NCI-H446 (cell line): ENCODE measurements at regions not wholly inside any gene's neighbourhood (a gene's known extent, or its start where the extent isn't known, plus 50 kb on each side); places are given as distances from the start of the nearest gene placed in this dataset.

Source experiments
- DNase-seq, 2 experiments: peaks; one replicate each; lab custom pipeline; 2025; lab: John Stamatoyannopoulos, UW

GRCh38 chr2:128791985-128792320, 473.3 kb upstream of the HS6ST1 start:
- DNase-seq = no peak

DNA sequence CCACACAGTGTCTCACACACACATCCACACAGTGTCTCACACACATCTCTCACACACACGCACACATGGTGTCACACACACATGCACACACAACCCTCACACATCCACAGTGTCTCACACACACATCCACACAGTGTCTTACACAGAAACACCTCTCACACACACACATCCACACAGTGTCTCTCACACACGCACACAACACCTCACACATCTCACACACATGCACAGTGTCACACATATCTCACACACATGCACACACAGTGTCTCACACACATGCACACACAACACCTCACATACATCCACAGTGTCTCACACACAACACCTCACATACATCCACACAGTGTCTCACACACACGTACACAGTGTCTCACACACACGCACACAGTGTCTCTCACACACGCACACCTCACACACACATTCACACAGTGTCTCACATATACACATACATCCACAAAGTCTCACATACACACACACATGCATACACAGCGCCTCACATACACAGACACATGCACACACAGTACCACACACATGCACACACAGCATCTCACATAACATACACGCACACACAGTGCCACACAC, 473.9 kb upstream of the HS6ST1 start:
- no peak for DNase-seq

DNA sequence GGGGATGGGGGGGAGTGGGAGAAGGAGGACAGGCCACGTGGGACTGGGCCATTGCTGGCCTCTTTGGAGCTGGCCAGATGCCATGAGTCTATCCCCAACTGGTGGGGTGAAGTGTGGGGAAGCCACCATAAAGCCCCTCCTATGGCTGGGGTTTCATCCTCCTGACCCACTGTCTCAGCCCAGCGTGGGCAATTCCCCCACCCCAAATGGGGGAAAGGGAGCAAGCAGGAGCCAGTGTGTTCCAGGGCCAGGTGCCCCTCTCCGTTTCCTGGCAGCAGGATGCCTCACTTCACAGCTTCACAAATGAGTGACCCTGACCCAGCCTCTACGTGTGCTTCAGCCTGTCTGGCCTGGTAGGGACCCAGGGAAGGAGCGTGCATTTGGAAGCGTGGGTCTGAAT, 474.7 kb upstream of the HS6ST1 start:
- DNase-seq = no peak

- DNase-seq = no peak
These were observed 475.6 kb upstream of the HS6ST1 start for GRCh38 chr2:128794285-128794684.

- DNase-seq = no peak
These were observed 477.7 kb upstream of the HS6ST1 start for GRCh38 chr2:128796321-128796720.

DNA sequence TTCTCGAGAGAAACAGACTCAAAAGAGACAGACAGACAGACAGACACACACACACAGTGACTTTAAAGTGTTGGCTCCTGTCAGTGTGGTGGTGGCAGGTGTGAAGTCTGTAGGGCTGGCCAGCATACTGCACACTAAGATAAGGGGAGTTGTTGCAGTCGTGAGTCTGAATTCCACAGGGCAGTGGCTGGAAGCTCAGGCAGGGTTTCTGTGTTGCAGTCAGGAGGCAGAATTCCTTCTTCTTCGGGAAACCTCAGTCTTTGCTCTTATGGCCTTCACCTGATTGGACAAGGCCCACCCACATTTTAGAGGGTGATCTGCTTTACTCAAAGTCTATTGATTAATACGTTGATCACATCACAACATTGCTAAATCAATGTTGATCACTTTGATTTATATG, 478.4 kb upstream of the HS6ST1 start:
- DNase-seq = no peak

- no peak for DNase-seq
These were observed 478.9 kb upstream of the HS6ST1 start for GRCh38 chr2:128797533-128797932.

DNA sequence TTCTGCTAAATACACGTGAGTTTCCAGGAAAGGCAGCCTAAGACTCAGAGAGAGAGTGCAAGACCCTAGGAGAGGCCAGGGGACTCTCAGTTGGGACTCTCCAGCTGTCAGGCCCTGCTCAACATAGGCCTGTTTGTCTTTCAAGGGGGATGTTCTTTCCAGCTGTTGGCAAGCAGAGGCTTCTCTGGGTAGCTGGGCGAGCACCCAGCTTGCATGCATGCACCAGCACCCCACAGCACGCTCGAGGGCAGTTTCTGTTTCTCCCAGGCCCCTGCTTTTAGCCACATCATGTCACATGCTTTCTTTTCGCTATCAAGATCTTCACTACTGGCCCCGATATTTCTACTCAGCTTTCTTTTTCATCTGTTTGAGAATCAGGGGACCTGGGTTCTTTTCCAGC, 479.3 kb upstream of the HS6ST1 start:
- no peak for DNase-seq

DNA sequence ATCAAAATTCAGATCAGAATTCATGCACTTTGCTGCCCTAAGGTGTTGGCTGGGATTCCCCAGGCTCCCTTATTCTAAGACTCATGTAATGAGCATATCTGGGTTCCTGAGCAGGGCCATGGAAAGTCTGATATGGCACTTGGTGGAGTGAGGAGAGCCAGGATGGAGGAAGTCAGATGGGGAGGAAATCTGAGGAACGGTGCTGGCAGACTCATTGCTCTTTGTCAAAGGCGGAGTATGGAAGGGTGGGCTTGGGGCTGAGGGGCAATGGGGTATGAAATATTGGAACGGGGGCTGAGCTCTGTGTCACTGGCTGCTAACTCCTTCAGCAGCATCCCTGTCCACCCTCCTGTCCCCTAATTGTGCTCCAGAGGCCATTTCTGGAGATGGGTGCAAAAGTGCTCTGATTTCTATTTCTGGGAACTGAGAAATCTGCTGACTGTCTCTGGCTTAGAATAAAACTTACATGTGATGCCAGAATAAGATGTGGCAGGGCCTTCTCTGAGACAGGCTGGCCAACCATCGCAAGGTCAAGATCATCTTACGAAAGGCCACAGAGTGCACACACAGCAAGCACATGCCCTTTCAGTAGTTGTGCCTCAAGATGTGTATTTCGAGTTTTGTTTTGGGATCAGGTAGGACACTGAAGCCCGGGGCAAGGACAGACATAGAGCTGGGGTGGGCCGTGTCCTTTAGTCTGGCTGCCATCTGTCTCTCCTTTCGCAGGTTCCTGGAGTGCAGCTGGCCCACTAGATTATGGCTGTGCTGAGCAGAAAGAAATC, 480.0 kb upstream of the HS6ST1 start:
- DNase-seq = no peak

DNA sequence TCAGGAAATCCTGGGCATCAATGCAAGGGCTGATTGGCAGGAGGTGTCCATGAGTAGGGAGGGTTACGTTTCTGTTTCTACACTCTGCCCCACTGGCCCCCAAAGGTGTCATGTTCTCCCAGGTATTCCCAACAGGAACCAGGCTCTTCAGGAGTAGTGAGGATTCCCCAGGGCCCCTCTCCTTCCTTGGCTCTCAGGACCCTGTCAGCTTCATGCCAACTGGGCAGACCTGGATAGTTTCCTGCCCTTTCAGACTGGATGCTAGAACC, 480.6 kb upstream of the HS6ST1 start:
- no peak for DNase-seq

DNA sequence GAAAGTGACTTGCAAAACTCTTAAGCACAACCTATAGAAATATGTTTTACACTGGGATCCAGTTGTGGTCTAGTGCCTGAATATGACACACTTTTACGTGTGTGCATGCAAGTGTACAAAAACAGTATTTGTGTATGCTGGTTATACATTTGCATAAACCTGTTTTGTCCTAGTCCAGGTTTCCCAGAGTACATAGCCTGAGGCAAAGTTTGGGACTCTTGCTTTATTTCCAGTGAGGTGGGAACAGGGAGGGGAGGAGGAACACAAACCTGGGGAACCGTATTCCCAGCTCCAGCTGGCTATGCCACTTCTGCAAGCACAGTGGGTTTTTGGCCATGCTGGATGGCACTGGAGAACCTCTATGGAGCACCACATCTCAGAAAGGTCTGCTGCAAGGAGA, 481.1 kb upstream of the HS6ST1 start:
- no peak for DNase-seq

GRCh38 chr2:128801576-128801975, 482.9 kb upstream of the HS6ST1 start:
- peak; percentile 8 to 42 for DNase-seq

- no peak for DNase-seq
These were observed 484.6 kb upstream of the HS6ST1 start for GRCh38 chr2:128803222-128803621.

DNA sequence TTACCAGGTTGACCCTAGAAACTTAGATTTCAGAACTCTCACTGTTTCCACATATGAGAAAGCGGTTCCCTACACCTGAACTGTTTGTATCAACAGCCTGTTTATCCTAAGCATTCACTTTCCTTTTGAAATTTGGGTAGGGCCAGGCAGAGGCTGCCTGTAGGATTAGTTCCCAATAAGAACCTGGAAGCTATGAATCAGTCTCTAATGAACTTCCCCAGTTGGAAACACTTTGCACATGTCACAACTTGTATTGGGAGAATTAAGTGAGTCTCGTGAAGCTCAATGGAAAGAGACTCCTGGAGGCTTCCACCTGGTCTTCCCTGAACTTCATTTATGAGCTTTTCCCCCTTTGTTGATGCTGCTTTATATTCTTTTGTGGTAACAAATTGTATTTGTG, 486.6 kb upstream of the HS6ST1 start:
- DNase-seq = no peak

DNA sequence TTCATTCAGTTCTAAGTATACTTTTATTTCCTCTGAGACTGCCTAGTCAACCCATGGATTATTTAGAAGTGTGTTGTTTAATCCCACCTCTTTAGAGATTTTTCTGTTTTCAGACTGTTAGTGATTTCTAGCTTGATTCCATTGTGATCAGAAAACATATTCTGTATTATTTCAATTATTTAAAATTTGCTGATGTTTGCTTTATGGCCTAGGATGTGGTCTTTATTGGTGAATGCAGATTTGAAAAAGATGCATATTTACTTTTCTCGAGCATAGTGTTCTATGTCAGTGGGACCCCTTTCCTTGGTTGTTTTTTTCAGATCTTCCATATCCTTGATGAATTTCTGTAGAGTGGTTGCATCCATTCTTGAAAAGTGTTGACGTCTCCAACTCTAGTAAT, 487.2 kb upstream of the HS6ST1 start:
- no peak for DNase-seq

- DNase-seq = no peak
These were observed 488.6 kb upstream of the HS6ST1 start for GRCh38 chr2:128807317-128807716.

- no peak for DNase-seq
These were observed 490.0 kb upstream of the HS6ST1 start for GRCh38 chr2:128808462-128809258.

DNA sequence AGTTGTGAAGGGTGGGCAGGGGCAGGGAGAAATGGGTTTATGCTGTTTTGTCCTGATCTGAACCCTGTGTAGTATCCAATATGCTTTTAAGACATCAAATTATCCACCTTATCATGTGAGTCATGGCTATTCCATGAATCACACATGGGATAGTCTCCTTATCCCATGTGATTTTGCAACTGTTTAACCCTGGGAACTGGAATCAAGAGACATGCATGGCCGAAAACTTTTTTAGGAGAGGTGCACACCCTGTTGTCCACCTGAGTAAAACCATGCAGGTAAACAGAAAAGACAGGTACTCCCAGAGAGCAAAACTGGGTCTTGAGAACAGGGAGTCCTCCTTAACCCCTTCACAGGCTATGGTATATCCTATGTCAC, 490.6 kb upstream of the HS6ST1 start:
- DNase-seq = no peak

DNA sequence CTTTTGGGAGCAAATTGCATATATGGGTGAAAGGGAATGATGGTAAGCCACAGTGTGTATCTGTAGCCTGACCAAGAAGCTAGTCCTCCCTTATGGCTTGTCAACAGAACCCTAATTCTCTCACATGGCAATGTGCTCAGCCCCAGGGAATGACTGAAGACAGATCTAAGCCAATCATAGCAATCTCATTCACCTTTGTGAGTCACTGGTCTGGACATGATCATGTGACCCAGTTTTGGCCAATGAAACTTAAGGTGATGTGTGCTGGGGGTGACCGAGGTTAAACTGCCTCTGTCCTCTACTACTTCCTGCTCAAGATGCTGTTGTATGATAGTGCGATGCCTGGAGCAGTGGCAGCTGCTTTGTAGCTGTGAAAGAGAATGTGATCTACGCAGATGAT, 491.2 kb upstream of the HS6ST1 start:
- no peak for DNase-seq

GRCh38 chr2:128812183-128812940, 493.7 kb upstream of the HS6ST1 start:
- no peak for DNase-seq

- no peak for DNase-seq
These were observed 494.8 kb upstream of the HS6ST1 start for GRCh38 chr2:128813352-128814034.

DNA sequence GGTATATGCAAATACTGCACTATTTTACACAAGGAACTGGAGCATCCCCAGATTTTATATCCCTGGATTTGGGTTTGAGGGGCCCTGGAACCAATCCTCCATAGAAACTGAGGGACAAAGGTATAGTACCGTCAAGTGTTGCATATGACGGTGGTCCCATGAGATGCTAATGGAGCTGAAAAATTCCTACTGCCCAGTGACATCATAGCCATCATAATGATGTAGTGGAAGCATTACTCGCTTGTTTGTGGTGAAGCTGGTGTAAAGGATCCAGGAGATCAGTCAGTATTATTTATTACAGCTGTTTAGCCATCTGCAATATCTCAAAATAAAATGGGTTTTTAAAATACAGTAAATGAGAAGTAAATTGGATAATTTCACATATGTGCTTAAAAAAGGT, 496.6 kb upstream of the HS6ST1 start:
- DNase-seq = no peak
